ENCODE measurements at regions not wholly inside any gene's neighbourhood (a gene's known extent, or its start where the extent isn't known, plus 50 kb on each side); places are given as distances from the start of the nearest gene placed in this dataset.

- TF ChIP-seq CTCF (IDR thresholded peaks at IDR 0.05; ENCODE audit: unreplicated experiment), result no peak
- CTCF ChIA-PET, result no interaction called here
- Mint-ChIP-seq H3K9me3 (ENCODE audit: low read depth, unreplicated experiment) (no peaks in the 10 kb centered on the region), H3K27me3 (ENCODE audit: unreplicated experiment) (no peaks in the 10 kb centered on the region), H3K4me1 (ENCODE audit: low read depth, unreplicated experiment) (no peaks in the 10 kb centered on the region), H3K36me3 (ENCODE audit: insufficient read depth, unreplicated experiment) (no peaks in the 10 kb centered on the region), H3K27ac (ENCODE audit: unreplicated experiment) (no peak overlapping the region), H3K4me3 (ENCODE audit: low read depth, unreplicated experiment) (no peak overlapping the region)
- no TSS peak for BruUV-seq (replicated peaks)
- intact Hi-C loops (cut with micrococcal nuclease; ENCODE audit: unreplicated experiment), result loop anchor here (10.0 kb wide), 1 partner anchor 1238 kb away; no protein-coding TSS in a partner anchor
- no peak for DNase-seq
These were observed 646.7 kb downstream of the PDHA2 start for GRCh38 chr4:96486563-96486962.

GRCh38 chr4:96497621-96498020, 657.7 kb downstream of the PDHA2 start:
- CTCF ChIA-PET, result no interaction called here
- DNase-seq, result no peak
- Mint-ChIP-seq H3K9me3 (ENCODE audit: low read depth, unreplicated experiment) (peaks cover 8% of the 10 kb centered on the region), H3K27ac (ENCODE audit: unreplicated experiment) (no peak overlapping the region), H3K4me3 (ENCODE audit: low read depth, unreplicated experiment) (no peak overlapping the region), H3K36me3 (ENCODE audit: insufficient read depth, unreplicated experiment) (no peaks in the 10 kb centered on the region), H3K4me1 (ENCODE audit: low read depth, unreplicated experiment) (no peaks in the 10 kb centered on the region), H3K27me3 (ENCODE audit: unreplicated experiment) (no peaks in the 10 kb centered on the region)
- TF ChIP-seq CTCF (IDR thresholded peaks at IDR 0.05; ENCODE audit: unreplicated experiment), result no peak
- intact Hi-C loops (cut with micrococcal nuclease; ENCODE audit: unreplicated experiment), result no loop called here
- BruUV-seq (replicated peaks), result no TSS peak

- BruUV-seq (replicated peaks), result no TSS peak
- intact Hi-C loops (cut with micrococcal nuclease; ENCODE audit: unreplicated experiment), result no loop called here
These were observed 664.5 kb downstream of the PDHA2 start for GRCh38 chr4:96504386-96504785.

GRCh38 chr4:96509039-96509741, 669.3 kb downstream of the PDHA2 start:
- BruUV-seq (replicated peaks), result no TSS peak
- intact Hi-C loops (cut with micrococcal nuclease; ENCODE audit: unreplicated experiment), result no loop called here
- no peak overlapping the region for H3K4me3 Mint-ChIP-seq (ENCODE audit: low read depth, unreplicated experiment)
- no peaks in the 10 kb centered on the region for H3K27me3 Mint-ChIP-seq (ENCODE audit: unreplicated experiment)
- H3K36me3 Mint-ChIP-seq (ENCODE audit: insufficient read depth, unreplicated experiment), result no peaks in the 10 kb centered on the region
- H3K9me3 Mint-ChIP-seq (ENCODE audit: low read depth, unreplicated experiment), result no peaks in the 10 kb centered on the region
- H3K27ac Mint-ChIP-seq (ENCODE audit: unreplicated experiment), result no peak overlapping the region
- TF ChIP-seq CTCF (IDR thresholded peaks at IDR 0.05; ENCODE audit: unreplicated experiment), result no peak
- no peak for DNase-seq
- CTCF ChIA-PET, result no interaction called here
- no peaks in the 10 kb centered on the region for H3K4me1 Mint-ChIP-seq (ENCODE audit: low read depth, unreplicated experiment)

More at GRCh38 chr4:96504386-96504785, 664.5 kb downstream of the PDHA2 start:
- Mint-ChIP-seq H3K27ac (ENCODE audit: unreplicated experiment) (no peak overlapping the region), H3K4me3 (ENCODE audit: low read depth, unreplicated experiment) (no peak overlapping the region), H3K27me3 (ENCODE audit: unreplicated experiment) (no peaks in the 10 kb centered on the region), H3K36me3 (ENCODE audit: insufficient read depth, unreplicated experiment) (no peaks in the 10 kb centered on the region), H3K4me1 (ENCODE audit: low read depth, unreplicated experiment) (no peaks in the 10 kb centered on the region), H3K9me3 (ENCODE audit: low read depth, unreplicated experiment) (no peaks in the 10 kb centered on the region)
- CTCF ChIA-PET, result no interaction called here
- TF ChIP-seq CTCF (IDR thresholded peaks at IDR 0.05; ENCODE audit: unreplicated experiment), result no peak
- DNase-seq, result no peak
